ENCODE measurements at regions not wholly inside any gene's neighbourhood (a gene's known extent, or its start where the extent isn't known, plus 50 kb on each side); places are given as distances from the start of the nearest gene placed in this dataset.

- no peak for DNase-seq
Observed at GRCh38 chr3:59540241-59540640, 490.4 kb upstream of the CFAP20DC start.

GRCh38 chr3:59538753-59539432 is 489.1 kb upstream of the CFAP20DC start:
- no peak for DNase-seq

- DNase-seq: no peak
Observed at GRCh38 chr3:59535791-59536221, 486.0 kb upstream of the CFAP20DC start.

- no peak for DNase-seq
Observed at GRCh38 chr3:59531994-59532393, 482.2 kb upstream of the CFAP20DC start.

- no peak for DNase-seq
Observed at GRCh38 chr3:59531066-59531745, 481.4 kb upstream of the CFAP20DC start.

- DNase-seq: no peak
Observed at GRCh38 chr3:59528251-59528650, 478.4 kb upstream of the CFAP20DC start.

- no peak for DNase-seq
Observed at GRCh38 chr3:59527493-59527892, 477.7 kb upstream of the CFAP20DC start.

- peak in 1 of 5 experiments; percentile 51 for DNase-seq
Observed at GRCh38 chr3:59526999-59527398, 477.2 kb upstream of the CFAP20DC start.

- no peak for DNase-seq
Observed at GRCh38 chr3:59522550-59522949, 472.7 kb upstream of the CFAP20DC start.

GRCh38 chr3:59519094-59519493 is 469.3 kb upstream of the CFAP20DC start:
- no peak for DNase-seq

GRCh38 chr3:59518283-59519055 is 468.6 kb upstream of the CFAP20DC start:
- DNase-seq: no peak

GRCh38 chr3:59517388-59517787 is 467.6 kb upstream of the CFAP20DC start:
- DNase-seq: no peak

- no peak for DNase-seq
Observed at GRCh38 chr3:59515966-59516365, 466.1 kb upstream of the CFAP20DC start.

- peak in 2 of 5 experiments; percentile 2 to 42 for DNase-seq
Observed at GRCh38 chr3:59514865-59515482, 465.1 kb upstream of the CFAP20DC start.

GRCh38 chr3:59513570-59513969 is 463.7 kb upstream of the CFAP20DC start:
- no peak for DNase-seq

- peak in 1 of 5 experiments; percentile 37 for DNase-seq
Observed at GRCh38 chr3:59512066-59512465, 462.2 kb upstream of the CFAP20DC start.

- DNase-seq: no peak
Observed at GRCh38 chr3:59510576-59510975, 460.8 kb upstream of the CFAP20DC start.

- no peak for DNase-seq
Observed at GRCh38 chr3:59508273-59508672, 458.4 kb upstream of the CFAP20DC start.

- no peak for DNase-seq
Observed at GRCh38 chr3:59506191-59506590, 456.4 kb upstream of the CFAP20DC start.

- no peak for DNase-seq
Observed at GRCh38 chr3:59503441-59503840, 453.6 kb upstream of the CFAP20DC start.

GRCh38 chr3:59502806-59503205 is 453.0 kb upstream of the CFAP20DC start:
- DNase-seq: peak in 1 of 5 experiments; percentile 31

- no peak for DNase-seq
Observed at GRCh38 chr3:59499954-59500353, 450.1 kb upstream of the CFAP20DC start.

- no peak for DNase-seq
Observed at GRCh38 chr3:59499000-59499399, 449.2 kb upstream of the CFAP20DC start.

Measured in T-helper 2 cell (primary cell).